NT2/D1 (cell line): ENCODE measurements at regions not wholly inside any gene's neighbourhood (a gene's known extent, or its start where the extent isn't known, plus 50 kb on each side); places are given as distances from the start of the nearest gene placed in this dataset.

Experiments
- SUZ12 ChIP-seq: IDR thresholded peaks from 2 replicates; pipeline ENCODE4 v1.6.1; 2011; ENCODE audit not compliant: insufficient read length, insufficient read depth; ENCODE audit errors: extremely low read depth
- YY1 ChIP-seq: IDR thresholded peaks from 2 replicates; pipeline ENCODE4 v1.6.1; 2011; ENCODE audit not compliant: insufficient read length, insufficient read depth

- TF ChIP-seq YY1: no peak
- no peak for TF ChIP-seq SUZ12
Measured at GRCh38 chr10:113309791-113310190, 243.1 kb upstream of the HABP2 start.
